Thyroid gland (tissue), 4 donors: ENCODE measurements at regions not wholly inside any gene's neighbourhood (a gene's known extent, or its start where the extent isn't known, plus 50 kb on each side); places are given as distances from the start of the nearest gene placed in this dataset.

Experiments used
- CTCF ChIP-seq, 6 experiments: fragments of 200-600 bp in 3 of 6; fragments of 450-650 bp in 3 of 6; sonication (generic) in 3 of 6; IDR thresholded peaks; one replicate each; pipeline ENCODE4 v1.5.1; 2016 to 2019; ENCODE audit warnings: antibody characterized with exemption in 6 of 6, mild to moderate bottlenecking in 2 of 6, inconsistent platforms in 1 of 6, moderate library complexity in 1 of 6
- POLR2A ChIP-seq, 2 donors: fragments of 450-650 bp; IDR thresholded peaks; one replicate each; pipeline ENCODE4 v1.6.1; 2017; ENCODE audit warnings: antibody characterized with exemption in 2 of 2, mild to moderate bottlenecking in 2 of 2, moderate library complexity in 1 of 2

GRCh38 chr10:15985690-15986089 lies 125.4 kb upstream of the MINDY3 start:
- TF ChIP-seq CTCF (IDR thresholded peaks at IDR 0.05) (no peak), POLR2A (IDR thresholded peaks at IDR 0.05) (no peak)
